HG03066 (cell line): ENCODE measurements at regions not wholly inside any gene's neighbourhood (a gene's known extent, or its start where the extent isn't known, plus 50 kb on each side); places are given as distances from the start of the nearest gene placed in this dataset.

Experiments used
- ATAC-seq: cut with Tn5 transposase; IDR thresholded peaks from one replicate; pipeline ENCODE4 v1.9.1; 2021; ENCODE audit warnings: low read depth; ENCODE audit not compliant: unreplicated experiment

GRCh38 chr10:36506261-36506660 lies 619.1 kb upstream of the ANKRD30A start:
- ATAC-seq, result no peak

DNA sequence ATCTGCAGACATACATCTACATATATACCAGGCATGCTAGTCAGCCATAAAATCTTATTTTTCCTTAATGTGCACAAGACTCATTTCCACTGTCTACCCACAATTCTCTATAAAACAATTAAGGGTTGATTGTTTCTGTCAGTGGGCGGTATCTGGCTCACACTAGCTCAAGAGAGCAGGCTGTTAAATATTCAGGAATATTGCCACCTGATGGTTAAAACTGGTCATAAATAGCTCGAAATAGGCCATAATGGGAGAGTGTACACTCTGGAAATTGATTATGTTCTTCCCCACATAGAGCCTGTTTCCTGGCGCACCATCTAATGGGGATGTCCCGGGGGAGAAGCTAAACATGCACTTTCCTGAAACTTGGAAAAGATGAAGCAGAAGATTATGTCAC lies 620.6 kb upstream of the ANKRD30A start:
- ATAC-seq, result no peak

- ATAC-seq, result no peak
These were observed 625.1 kb upstream of the ANKRD30A start for GRCh38 chr10:36500266-36500665.

DNA sequence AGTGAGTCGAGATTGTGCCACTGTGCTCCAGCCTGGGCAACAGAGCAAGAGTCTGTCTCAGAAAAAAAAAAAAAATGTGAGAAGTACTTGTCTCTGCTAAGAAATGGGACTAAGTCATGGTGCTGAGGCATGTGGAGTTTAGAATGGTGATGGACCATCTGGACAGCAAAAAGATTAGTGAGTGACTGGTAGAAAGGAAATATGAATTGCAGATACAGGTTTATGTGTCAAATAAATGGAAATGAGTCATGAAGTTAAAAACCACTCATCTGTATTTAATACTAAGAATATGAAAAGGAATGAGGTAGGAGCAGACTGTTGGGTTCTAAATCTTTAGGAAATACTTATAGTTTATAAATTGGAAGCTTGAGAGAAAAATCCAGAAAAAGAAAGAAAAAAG lies 625.7 kb upstream of the ANKRD30A start:
- ATAC-seq, result no peak

DNA sequence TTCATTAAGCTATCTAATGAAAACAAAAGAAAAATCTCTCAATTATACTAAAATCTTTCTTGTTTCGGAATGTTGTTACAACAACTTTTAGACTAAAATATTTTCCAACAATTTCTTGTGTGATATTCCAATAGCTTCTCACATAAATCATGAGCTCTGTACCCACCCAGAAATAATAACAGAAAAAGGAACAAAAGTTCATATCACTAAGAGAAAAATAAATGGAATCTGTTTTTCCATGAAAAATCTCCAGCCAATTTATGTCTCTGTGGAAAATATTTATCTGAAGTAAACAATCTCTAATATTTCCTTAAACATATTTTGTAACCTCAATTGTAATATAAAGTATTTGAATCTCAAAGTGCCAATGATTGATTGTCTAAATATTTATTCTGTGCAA lies 628.6 kb upstream of the ANKRD30A start:
- no peak for ATAC-seq

- no peak for ATAC-seq
These were observed 631.0 kb upstream of the ANKRD30A start for GRCh38 chr10:36494371-36494770.

GRCh38 chr10:36493516-36493880 lies 631.9 kb upstream of the ANKRD30A start:
- ATAC-seq, result no peak

DNA sequence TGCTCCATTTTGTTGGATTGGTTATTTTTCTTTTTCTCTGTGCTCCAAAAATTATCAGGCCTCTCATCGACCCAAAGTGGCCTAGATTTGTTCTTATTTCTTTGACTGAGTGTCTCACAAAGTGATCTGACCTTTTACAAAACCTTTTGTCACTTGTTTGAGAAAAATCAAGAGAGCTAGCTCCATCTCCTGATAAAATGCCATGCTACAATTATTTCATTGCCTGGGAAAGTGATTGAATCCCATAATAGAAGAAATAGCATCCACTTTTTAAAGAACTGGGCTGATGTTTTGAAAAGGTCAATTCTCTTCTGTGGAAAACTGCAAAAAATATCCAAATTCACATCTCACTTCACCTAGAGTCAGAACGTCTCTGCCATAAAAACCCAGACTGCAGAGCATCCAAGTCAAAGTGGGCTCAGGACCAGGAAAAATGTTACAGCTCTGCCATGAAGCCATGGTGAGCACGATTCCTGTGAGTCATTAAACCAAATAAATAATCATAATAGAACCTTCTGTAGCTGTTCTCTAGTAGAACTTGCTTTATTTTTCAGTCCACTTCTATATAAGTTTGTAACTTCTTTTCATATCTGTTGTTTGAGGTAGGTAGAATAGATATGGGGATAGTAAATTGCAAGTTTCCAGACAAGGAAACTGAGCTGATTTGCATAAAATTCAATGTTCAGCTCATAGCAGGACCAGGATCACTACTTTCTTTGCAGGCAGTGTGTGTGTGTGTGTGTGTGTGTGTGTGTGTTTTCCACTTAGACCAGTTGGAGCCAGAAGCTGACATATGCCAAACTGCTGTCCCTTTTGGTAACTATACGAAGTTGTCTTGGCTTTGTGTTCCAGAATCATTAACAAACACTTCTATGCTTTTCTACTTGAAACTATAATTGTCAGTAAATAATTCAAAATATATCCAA lies 632.5 kb upstream of the ANKRD30A start:
- no peak for ATAC-seq

- no peak for ATAC-seq
These were observed 633.5 kb upstream of the ANKRD30A start for GRCh38 chr10:36491926-36492325.

DNA sequence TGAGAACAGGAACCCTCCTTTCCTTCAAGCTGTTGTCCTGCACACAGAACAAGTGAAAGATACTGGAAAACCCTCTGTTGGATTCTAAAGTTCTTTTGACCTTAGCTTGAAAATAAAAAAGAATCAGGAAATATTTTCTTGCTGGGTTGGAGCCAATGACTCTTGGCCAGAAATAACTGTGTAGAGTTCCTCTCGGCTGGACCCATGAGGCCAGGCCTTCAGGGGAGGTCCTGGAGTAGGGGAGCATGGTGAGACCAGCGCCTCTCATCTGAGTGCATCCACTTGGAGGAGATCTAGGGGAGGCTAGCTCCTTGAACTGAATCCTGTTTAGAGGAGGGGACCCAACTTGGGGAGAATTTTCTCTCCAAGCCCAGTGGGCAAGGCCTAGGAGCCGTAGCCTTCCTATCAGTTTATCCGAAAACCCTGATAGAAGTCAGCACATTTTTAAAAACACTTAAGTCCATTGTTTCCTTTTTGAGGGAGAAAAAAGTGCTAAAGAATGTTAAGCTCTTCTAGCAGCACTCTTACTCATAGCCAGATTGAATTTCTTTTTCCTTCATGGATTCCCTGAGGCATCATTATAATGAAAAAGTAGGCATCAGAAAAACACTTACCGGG lies 635.7 kb upstream of the ANKRD30A start:
- no peak for ATAC-seq

DNA sequence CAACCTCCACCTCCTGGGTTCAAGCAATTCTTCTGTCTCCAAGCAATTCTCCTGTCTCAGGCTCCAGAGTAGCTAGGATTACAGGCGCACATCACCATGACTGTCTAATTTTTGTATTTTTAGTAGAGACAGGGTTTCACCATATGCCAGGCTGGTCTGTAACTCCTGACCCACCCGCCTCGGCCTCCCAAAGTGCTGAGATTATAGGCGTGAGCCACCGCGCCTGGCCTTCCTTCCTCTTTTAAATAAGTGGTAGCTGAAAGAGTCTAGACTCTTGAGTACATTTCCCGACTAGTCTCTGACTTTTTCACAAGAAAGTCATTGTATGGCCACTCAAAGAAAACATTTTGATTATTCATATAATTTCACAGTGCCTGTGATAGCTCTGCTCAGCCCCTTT lies 636.2 kb upstream of the ANKRD30A start:
- ATAC-seq, result no peak

DNA sequence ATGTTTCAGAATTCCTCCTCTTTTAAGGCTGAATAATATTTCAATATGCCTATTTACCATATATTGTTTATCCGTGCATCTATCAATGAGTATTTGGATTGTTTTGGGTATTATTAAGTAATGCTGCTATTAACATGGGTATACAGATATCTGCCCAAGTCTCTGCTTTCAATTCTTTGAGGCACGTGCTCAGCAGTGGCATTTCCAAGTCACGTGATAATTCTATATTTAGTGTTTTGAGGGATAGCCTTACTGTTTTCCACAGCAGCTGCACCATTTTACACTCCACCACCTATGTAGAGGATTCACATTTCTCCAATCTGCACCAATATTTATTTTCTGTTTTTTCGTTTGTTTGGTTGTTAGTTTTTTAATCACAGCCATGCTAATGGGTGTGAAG lies 636.8 kb upstream of the ANKRD30A start:
- no peak for ATAC-seq

- no peak for ATAC-seq
These were observed 646.3 kb upstream of the ANKRD30A start for GRCh38 chr10:36479073-36479472.

GRCh38 chr10:36476399-36476798 lies 649.0 kb upstream of the ANKRD30A start:
- no peak for ATAC-seq

DNA sequence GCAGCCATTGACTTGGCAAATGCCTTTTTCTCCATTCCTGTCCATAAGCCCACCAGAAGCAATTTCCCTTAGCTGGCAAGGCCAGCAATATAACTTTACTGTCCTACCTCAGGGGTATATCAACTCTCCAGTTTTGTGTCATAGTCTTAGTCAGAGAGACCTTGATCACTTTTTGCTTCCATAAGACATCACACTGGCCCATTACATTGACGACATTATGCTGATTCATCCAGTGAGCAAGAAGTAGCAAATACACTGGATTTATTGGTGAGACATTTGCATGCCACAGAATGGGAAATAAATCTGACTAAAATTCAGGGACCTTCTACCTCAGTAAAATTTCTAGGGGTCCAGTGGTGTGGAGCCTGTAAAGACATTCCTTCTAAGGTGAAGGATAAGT lies 649.7 kb upstream of the ANKRD30A start:
- ATAC-seq, result no peak

- ATAC-seq, result no peak
These were observed 650.9 kb upstream of the ANKRD30A start for GRCh38 chr10:36474456-36474855.

- no peak for ATAC-seq
These were observed 652.3 kb upstream of the ANKRD30A start for GRCh38 chr10:36473122-36473521.

DNA sequence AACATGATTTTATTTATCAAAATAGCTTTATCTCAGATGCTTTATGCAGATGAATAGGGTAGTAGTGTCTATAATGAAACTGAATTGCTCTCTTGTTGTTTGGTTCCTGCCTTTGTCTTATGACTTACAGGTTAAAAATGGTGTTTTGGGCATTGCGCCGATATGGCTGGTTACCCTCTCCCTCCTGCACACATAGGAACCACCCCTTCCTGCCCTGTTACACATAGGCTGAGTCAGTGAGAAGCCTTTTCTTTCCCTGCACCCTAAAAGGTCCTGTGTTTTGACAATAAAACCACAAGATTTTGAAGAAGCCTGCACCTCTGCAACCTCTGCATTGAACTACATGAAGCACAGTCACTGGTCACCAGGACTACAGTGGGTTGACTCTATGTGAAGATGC lies 655.8 kb upstream of the ANKRD30A start:
- ATAC-seq, result no peak

- no peak for ATAC-seq
These were observed 656.8 kb upstream of the ANKRD30A start for GRCh38 chr10:36468620-36469019.

- ATAC-seq, result no peak
These were observed 659.6 kb upstream of the ANKRD30A start for GRCh38 chr10:36465604-36466379.

GRCh38 chr10:36464291-36464690 lies 661.1 kb upstream of the ANKRD30A start:
- ATAC-seq, result no peak
